Left forelimb (tissue), 1 donor: ENCODE measurements at regions not wholly inside any gene's neighbourhood (a gene's known extent, or its start where the extent isn't known, plus 50 kb on each side); places are given as distances from the start of the nearest gene placed in this dataset.

Source experiments
- DNase-seq: peaks from one replicate; pipeline ENCODE4 v3.0.0-alpha.2; 2018; ENCODE audit warnings: low spot score

DNA sequence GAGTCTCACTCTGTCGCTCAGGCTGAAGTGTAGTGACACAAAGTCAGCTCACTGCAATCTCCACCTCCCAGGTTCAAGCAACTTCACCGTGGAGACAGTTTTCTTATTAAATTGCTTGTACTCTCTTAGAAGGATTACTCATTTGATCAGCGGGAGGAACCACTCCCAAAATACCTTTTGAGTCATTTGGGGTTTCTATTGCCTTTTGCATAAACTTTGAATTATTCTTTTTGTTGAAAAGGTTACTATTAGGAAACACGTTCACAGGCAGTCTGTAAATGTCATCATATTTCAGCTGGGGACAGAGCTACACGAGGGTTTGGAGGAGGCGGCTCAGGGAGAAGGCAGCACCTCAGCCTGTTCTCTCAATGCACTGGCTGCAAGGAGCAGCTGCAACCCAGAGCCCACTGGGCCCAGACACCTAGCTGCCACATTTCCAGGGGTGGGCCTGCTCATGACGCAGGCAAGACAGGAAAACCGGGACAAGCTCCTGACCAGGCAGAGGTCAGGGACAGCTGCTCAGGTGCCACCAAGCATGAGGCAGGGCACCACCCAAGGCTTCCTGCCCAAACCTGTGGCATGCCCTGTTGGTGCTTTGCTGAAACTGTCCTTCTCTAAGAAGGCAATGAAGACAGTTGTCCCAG, 205.9 kb downstream of the BMP7 start:
- DNase-seq, result no peak

DNA sequence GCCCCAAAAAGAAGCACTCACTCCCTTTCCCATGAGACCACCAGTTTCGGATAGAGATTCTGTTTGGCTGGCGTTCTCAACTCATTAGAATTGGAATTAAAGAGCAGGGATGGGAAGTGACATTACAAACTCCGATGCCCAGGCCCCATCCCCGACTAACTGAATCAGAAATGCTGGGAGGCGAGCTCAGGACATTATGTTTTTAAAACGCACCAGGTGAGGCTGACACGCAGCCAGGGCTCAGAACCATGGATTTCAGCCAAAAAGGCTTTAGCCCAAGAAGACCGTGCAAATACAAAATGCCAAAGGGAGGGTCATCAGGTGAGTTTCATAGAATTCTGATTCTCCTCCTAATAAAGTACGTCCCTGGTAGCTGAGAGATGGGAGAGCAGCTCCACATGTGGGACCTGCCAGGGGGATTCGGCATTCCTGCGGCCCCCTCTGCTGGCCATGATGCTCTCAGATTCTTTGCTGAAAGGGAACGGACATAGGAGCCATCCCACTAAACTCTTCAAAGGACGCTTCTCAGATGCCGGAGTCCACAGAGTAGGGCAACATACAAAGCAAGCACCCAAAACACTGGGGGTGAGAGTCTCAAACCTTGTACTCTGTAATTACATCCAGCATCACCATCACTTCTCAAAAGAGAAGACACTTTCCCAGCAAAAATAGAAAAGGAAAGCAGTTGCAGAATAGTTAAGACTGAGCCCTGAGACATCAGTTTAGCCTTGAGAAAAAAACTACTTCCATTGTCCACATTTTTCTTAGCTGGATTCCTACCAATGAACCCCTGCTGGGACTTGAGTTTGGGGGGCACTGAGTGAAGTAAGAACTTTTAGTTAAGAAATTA, 205.2 kb downstream of the BMP7 start:
- DNase-seq, result no peak

DNA sequence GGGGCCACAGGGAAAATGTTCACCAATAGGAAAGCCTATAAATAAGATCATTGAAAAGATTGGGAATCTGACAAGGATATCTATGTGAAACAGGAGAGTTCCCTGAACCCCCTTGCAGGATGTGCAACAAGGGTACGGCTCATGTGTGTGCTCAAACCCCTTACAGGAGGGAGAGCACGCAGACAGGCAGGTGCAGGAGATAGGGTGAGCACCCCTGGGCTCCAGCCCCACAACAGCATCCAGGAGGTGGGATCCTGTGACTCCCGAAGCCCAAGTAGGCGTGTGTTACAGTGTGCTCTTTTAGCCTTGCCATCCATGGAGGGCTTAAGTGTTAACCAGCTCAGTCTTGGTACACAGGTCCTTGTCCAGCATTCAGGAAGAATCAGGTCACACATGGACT, 204.2 kb downstream of the BMP7 start:
- no peak for DNase-seq

DNA sequence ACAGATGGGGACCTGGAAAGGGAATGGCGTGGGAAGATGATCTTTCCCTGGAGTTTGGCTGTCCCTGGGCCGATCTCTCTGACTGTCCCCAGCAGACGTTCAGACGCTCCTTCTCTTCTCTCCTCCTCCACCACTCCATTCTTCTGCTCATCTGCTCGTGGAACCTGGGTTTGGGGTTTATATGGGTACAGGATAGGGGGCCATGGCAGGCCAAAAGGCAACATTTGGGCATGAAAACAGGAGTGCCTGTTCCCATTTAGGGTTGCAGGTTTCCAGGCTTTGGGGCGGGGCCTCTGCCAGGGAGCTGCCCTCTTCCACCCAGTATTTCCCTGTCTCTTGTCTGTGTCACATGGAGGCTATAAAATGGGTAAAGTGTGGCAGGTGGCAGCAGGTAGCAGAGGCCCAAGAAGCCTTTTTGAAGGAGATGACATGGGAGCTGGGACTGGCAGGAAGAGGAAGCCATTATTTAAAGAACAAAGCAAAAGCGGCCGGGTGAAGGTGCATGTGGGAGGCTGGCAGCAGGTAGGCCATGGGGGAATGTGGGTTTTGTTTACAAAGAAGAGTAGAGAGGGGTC, 203.7 kb downstream of the BMP7 start:
- DNase-seq, result no peak

DNA sequence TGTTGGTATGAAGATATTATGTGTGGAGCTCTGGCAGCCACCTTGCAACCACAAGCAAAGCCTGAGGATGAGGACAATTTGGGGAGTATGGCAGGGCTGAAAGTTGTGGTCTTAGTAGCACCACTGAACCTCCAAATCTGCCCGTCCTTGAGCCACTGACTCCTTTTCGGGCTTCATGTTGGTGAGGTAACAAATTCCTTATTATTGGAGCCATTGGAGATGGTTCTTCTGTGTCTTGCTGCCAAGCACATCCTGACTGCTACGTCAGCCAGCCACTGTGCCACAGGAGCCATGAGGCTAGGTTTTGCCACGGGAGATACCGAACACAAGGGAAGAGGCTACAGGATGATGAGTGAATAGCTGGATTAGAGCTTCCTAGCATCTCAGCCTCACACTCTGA, 201.6 kb downstream of the BMP7 start:
- no peak for DNase-seq

DNA sequence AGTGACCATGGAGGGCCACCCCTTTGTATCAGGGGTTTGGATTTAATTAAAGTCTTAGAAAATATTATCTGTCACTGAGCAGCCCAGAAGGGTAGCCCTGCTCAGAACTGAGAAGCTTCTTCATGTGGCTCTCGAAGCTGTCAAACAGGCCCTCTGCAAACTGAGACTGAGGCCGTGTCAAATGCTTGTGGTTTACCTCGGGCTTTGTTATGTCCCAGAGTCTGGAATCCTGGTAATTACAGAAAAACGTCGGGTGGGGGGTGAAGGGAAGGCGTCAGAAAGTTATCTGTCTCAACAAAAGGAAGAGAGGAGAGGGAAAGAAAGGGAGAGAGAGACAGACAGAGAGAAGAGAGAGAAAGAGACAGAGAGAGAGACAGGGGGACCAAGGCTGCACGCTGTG, 200.8 kb downstream of the BMP7 start:
- no peak for DNase-seq

DNA sequence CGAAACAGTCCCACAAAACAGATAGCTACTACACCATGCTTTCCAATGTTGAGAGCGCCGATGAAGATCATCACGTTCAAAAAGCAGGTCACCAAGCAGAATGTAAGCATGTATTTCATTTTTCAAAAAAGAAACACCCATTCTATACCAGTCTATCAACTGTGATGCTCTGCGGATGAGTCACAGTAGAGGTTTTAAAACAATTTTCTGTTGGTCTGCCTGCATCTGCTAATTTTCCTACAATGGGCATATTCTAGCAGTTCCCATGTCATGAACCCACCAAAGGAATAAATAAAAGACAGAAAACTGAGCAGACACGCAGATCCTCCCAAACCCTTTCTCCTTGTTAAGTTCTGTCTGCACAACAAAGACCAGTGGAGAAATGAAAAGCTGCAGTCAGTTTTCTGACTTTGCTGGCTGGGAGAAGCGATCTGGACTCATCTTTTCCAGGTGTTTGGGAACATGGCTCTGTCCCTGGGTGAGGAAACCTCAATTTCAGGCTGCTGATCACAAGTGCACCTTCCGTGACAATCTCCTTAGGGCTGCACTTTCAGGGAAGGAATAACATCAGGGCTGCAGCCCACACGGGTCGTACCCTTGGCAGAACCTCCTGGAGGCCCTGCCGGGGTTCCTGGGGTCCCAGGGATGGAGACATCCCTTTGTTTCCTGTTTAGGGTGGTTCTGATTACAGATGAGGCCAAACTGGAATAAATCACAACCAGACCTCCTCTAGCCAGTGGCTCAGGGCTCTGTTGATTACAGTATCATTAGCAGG, 200.1 kb downstream of the BMP7 start:
- no peak for DNase-seq

DNA sequence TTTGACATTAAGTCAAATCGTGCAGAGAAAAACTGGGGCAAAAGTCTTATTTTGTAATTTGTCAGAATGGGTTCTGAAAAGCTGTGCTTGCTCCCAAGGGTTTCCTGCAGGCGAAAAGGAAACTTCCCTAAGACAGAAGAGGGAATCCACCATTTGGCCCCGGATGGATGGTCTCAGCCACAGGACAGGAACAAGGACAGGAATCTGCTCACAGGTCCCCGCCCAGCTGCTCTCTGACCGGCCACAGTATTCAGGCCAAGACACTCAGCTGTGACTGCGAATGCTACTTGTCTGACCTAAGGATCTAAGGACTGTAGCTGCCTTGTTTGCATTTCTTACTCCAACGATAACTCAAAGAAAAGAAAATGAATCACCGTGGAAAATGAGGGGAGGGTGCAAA, 197.0 kb downstream of the BMP7 start:
- no peak for DNase-seq

DNA sequence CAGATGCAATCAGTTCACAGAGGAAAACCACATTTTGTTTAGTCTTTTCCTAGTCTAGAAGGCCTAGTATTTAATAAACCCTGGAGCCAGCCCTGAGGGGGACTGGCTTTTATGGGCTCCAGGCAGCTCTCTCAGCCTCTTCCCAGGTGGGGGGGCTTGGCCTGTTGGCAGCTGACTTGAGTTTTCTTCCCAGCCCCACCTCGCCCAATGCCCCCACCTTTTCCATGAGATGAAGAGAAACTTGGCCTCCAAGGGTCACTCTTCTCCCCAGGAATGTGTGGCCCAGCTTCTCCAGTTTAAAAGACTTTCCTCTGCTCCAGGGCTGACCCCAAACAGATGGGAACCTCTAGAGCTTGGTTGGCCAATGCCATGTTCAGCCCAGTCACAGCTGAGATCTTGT, 196.1 kb downstream of the BMP7 start:
- DNase-seq, result no peak

DNA sequence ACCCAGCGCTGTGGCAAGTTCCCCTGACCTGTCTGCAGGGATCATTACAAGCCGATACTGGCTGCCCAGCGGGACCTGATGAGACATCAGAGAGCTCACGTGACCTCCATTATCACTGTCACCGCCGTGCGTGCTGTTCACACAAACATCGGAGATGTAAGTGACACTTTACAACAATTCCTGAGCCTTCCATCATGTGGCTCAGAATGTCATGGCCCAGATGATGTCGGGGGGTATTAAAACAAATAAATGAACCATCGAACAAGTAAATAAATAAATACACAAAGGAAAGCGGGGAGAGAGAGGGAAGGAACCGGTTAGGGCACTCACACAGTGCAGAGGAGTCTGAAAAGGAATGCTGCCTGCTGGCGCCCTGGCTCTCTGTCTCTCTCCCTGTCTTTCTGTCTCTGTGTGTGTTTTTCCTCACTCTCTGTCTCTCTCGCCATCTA, 195.1 kb downstream of the BMP7 start:
- DNase-seq, result no peak

DNA sequence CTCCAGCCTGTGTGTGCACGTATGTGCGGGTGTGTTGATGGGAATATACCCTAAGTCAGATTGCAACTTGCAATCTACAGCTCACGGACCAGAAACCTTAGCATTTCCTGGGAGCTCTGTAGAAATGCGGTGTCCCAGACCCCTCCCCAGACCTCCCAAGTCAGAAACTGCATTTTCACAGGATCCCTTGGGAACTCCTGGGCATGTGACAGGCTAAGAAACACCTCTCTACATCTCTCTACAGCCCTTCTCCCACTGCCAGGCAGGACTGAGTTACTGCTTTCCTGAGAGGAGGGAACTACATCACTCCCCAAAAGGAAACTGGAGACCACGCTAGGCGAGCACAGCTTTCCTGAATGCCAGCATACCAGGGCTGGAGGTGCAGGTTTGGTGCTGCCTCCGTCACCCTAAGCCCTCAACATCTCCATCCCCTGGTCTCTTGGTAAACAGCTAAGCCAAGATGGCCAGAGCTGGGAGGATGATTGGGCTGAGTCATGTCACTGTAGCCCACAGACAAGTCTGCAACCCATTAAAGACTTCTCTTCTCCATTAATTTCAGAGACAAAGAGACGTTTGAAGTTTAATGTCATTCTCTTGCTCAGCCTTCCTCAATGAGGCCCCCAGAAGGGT, 194.4 kb downstream of the BMP7 start:
- no peak for DNase-seq

DNA sequence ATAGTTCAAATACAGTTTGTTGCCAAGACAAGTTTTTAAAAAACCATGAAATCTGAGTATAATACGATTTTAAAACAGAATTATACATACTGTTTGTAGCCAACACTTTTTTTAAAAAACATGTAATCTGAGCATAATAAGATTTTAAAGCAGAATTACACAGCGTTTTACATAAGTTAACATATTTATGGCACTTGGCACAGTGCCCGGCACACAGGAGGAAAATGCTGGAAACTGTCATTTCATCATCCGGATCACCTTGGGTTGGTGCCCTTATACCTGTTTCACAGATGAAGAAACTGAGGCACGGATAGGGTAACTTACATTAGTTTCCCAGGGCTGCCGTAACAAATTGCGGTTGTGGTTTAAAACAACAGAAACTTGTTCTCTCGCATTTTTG, 193.0 kb downstream of the BMP7 start:
- DNase-seq, result no peak

DNA sequence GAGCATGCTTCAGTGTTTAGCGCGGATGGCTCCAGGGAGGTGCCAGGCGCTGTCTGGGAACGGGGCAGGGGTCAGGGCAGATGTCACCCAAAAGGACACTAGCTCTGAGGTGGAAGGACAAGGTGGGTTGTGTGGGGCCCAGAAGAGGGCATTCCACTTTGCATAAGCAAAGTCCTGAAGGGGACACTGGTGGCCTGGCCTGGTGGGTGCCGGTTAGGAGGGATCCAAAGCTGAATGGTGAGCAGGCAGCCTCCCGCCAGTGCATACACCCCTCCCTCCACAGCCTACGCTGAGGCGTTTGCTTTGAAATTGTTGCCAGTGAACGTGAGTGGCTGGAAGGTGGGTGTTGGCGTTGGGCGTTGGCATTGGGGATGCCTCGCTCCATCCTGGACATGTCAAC, 192.1 kb downstream of the BMP7 start:
- no peak for DNase-seq

DNA sequence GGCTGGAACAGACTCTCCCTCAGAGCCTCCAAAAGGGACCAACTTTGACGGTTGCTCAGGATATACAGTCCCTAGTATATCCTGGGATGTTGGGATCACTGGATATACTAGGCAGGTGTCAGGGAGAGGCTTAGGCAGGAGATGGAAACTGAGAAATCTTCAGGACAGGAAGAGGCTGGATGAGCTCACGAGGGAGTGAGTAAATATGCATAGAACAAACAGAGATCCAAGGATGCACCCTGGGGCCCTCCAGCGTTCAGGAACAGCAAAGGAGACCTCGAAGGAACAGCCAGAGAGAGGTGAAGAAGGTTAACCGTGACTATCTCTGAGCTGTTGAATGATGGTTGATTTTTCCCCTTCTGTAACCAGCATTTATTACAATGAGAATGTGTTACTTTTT, 191.3 kb downstream of the BMP7 start:
- DNase-seq, result no peak

DNA sequence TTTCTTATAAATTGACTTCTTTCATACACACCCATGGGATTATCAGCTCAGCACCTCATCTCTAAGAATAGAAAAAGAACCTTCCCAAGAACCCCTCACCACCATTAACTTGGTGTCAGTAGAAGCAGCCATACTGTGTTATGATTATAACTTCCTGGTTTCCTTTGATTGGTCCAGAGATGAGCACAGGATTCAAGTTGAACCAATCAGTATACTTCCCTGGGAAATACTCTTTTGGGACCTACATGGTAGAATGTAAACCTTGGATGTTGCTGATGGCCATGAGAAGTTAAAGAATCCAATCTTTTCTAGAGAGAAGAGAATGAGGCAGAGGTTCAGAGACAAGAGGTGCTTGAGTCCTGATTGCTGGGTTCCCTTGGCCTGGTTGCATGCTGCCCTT, 190.8 kb downstream of the BMP7 start:
- no peak for DNase-seq

DNA sequence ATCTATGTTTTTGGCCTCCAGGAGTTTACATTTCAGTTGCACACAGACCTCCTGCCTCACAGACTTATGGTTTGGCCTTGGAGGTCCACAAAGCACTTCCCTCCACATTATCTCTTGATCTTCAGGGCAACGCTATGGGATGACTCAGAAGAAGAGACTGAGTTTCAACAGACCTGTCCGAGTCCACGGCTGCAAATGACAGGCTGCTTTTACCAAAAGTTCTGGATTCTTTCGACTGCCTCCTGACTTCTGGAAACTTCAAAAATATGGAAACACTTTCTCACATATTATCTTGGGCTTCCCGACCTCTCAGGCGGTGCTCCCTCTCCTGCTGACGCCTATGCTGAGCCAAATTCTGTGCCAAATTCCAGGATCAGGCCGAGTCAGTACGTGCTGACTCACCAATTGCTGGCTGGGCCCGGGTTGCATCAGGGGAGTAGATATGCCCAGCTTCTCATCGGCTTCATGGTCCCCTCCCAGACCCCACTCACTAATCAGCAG, 190.2 kb downstream of the BMP7 start:
- DNase-seq, result no peak

DNA sequence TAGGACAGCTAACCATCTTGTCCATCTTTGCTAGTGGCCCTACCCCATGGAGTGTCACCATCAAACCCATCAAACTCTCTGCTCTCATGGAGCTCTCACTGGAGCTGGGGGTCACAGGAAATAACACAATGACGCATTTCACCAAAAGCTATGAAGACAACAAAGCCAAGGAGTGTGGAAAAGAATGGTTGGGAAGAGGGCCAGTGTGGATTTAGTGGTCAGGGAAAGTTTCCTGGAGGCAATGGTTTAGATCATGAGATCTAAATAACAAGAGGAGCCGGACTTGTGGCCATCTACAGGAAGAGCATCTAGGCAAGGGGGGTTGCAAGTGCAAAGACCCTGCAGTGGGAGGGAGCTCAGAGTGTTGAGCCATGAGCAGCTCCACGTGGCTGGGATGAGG, 189.5 kb downstream of the BMP7 start:
- DNase-seq, result no peak

DNA sequence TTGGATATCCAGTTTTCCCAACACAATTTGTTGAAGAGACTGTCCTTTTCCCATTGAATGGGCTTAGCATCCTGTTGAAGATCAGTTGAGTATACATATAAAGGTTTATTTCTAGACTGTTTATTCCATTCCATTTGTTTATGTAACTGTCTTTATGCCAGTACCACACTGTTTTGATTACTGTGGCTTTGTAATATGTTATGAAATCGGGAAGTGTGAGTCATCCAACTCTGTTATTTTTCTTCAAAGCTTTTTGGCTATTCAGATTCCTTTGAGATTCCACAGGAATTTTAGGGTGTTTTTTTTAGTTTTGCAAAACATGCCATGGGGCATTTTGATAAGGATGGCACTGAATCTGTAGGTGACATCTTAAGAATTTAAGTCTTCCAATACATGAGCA, 188.3 kb downstream of the BMP7 start:
- DNase-seq, result no peak

DNA sequence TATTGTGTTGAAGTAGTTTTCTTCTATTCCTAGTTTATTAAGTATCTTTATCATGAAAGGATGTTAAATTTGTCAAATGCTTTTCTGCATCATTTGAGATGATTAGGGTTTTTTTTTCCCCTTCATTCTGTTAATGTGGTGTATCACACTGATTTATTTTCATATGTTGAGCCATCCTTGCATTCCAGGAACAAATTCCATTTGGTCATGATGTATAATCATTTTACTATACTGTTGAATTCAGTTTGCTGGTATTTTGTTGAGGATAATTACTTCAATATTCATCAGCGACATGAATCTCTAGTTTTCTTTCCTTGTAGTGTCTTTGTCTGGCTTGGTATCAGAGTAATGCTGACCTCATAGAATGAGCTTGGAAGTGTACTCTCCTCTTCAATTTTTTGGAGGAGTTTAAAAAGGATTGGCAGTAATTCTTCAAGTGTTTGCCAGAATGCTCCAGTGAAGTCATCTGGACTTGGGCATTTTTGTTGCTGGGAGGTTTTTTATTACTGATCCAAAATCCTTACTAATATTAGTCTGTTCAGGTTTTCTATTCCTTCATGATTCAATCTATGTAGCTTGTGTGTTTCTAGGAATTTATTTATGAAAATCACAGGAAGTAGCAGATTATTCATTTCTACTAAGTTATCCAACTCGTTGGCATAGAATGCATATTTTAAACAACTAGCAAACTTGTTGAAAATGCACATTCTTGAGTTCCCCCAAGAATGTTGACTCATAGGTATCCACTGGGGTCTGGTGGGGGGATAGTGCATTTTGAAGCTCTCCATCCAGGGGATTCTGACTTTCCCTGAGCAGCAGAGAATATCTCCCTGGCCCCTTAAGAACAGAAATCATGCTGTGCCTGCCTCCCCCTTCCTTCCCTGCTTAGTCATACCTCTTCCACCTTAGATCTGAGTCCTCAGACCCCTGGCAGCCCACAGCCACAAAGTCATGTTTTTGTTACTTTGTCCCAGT, 187.1 kb downstream of the BMP7 start:
- no peak for DNase-seq

DNA sequence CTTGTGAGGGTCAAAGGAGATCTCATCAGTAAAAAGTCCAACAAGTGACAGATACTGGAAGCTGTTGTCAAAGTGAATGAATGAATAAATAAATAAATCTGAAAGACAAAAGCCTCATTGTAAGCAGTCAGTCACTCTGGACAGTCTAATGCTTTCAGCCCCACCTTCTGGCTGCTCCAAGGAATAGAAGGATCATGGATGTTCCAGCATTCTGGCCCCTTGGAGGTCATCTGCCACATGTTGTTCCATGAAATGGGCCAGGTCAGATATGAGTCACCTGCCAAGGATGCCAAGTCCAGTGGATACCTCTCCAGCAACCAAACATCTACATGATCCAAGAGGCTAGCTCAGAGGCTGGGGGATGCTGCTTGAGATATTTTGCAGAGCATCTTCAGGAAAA, 185.6 kb downstream of the BMP7 start:
- DNase-seq, result no peak
